ENCODE measurements at regions not wholly inside any gene's neighbourhood (a gene's known extent, or its start where the extent isn't known, plus 50 kb on each side); places are given as distances from the start of the nearest gene placed in this dataset.

DNA sequence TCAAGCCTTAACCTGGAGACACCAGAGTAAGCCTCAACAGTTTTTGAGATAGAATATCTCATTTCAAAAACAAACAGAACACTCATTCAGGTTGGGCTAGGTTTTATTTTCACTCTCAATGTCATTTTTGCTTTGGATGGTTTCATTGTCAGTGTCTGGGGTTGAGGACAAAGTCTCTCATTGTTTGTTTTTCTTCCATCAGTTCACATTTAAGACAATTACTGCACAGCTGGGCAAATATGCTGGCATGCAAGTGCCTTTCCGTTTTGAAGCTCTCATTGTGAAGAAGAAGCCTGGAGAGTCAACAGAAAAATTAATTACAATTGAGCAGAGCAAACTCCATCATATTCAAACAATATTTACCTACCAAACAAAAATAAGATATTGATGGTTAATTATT lies 1050.0 kb downstream of the TBL1XR1 start:
- TF ChIP-seq, protein P1, sequence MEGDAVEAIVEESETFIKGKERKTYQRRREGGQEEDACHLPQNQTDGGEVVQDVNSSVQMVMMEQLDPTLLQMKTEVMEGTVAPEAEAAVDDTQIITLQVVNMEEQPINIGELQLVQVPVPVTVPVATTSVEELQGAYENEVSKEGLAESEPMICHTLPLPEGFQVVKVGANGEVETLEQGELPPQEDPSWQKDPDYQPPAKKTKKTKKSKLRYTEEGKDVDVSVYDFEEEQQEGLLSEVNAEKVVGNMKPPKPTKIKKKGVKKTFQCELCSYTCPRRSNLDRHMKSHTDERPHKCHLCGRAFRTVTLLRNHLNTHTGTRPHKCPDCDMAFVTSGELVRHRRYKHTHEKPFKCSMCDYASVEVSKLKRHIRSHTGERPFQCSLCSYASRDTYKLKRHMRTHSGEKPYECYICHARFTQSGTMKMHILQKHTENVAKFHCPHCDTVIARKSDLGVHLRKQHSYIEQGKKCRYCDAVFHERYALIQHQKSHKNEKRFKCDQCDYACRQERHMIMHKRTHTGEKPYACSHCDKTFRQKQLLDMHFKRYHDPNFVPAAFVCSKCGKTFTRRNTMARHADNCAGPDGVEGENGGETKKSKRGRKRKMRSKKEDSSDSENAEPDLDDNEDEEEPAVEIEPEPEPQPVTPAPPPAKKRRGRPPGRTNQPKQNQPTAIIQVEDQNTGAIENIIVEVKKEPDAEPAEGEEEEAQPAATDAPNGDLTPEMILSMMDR (IDR thresholded peaks at IDR 0.05), result no peak
- TF ChIP-seq POLR2A (IDR thresholded peaks at IDR 0.05), result no peak
- TF ChIP-seq EP300 (IDR thresholded peaks at IDR 0.05), result no peak

Measured in gastroesophageal sphincter (tissue), 3 donors.